ENCODE measurements at regions not wholly inside any gene's neighbourhood (a gene's known extent, or its start where the extent isn't known, plus 50 kb on each side); places are given as distances from the start of the nearest gene placed in this dataset.

DNA sequence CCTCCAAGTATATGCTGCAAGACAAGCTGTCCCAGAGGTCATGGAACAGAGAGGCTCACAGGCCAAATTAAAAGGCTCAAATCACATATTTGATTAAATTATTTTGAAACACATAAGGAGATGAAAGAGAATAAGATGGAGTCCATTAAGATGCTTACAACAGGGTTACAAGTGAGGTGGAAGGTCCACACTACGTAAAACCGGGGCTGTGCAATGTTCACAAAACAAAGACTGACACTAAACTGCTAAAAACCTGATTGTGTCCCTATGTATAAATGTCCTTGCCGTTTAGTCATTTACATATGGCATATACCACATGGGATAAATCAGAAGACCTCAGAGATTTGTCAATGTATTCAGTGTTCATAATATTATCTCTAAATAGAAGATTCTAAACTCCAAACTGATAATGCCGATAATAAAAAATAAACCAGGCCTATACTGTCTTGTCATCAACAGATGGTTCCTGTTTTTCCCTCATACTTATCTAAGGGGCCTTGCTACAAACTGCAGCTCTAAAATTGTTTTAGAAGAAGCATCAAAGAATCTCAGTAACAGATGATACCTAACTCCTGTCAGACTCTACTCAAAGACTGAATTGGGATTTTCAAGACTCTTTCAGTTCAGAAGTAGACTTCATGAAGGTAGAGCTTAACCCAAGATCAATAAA, 51.8 kb upstream of the RIPOR2 start:
- Histone ChIP-seq H3K36me3 (no peaks in the 10 kb centered on the region), H3K27ac (no peak overlapping the region), H3K4me1 (replicated peaks) (no peaks in the 10 kb centered on the region), H3K4me3 (no peak overlapping the region), H3K9me3 (no peaks in the 10 kb centered on the region), H3K27me3 (replicated peaks; ENCODE audit: insufficient read depth) (no peaks in the 10 kb centered on the region)
- no peak for DNase-seq (ENCODE audit: low spot score)
- intact Hi-C loops (cut with DNase I) = no loop called here
- TF ChIP-seq POLR2A (IDR thresholded peaks at IDR 0.05) (no peak), POLR2AphosphoS5 (IDR thresholded peaks at IDR 0.05) (no peak)
- TF ChIP-seq, protein P1, sequence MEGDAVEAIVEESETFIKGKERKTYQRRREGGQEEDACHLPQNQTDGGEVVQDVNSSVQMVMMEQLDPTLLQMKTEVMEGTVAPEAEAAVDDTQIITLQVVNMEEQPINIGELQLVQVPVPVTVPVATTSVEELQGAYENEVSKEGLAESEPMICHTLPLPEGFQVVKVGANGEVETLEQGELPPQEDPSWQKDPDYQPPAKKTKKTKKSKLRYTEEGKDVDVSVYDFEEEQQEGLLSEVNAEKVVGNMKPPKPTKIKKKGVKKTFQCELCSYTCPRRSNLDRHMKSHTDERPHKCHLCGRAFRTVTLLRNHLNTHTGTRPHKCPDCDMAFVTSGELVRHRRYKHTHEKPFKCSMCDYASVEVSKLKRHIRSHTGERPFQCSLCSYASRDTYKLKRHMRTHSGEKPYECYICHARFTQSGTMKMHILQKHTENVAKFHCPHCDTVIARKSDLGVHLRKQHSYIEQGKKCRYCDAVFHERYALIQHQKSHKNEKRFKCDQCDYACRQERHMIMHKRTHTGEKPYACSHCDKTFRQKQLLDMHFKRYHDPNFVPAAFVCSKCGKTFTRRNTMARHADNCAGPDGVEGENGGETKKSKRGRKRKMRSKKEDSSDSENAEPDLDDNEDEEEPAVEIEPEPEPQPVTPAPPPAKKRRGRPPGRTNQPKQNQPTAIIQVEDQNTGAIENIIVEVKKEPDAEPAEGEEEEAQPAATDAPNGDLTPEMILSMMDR (IDR thresholded peaks at IDR 0.05) = no peak
- 86% methylated on average over 4 of the region's 4 CpGs for WGBS

DNA sequence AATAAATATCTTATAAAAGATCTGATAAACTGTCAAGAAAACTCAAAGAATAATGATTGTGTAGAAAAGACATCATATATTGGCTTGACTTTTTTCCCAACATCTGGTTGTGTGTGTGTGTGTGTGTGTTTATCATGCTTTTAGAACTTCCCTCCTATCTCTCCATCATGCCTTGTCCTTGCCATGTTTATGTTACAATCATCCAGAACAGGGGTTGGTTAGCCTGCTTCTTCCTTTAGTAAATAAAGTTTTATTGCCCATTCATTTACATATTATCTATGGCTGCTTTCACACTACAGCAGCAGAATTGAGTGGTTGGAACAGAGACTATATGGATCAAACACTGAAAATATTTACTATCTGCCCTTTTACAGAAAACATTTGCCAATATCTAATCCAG, 52.8 kb upstream of the RIPOR2 start:
- Histone ChIP-seq H3K27me3 (replicated peaks; ENCODE audit: insufficient read depth) (no peaks in the 10 kb centered on the region), H3K9me3 (no peaks in the 10 kb centered on the region), H3K36me3 (no peaks in the 10 kb centered on the region), H3K4me1 (replicated peaks) (no peaks in the 10 kb centered on the region), H3K27ac (no peak overlapping the region), H3K4me3 (no peak overlapping the region)
- TF ChIP-seq POLR2AphosphoS5 (IDR thresholded peaks at IDR 0.05) (no peak), POLR2A (IDR thresholded peaks at IDR 0.05) (no peak)
- TF ChIP-seq, protein P1 (IDR thresholded peaks at IDR 0.05) = no peak
- DNase-seq (ENCODE audit: low spot score) = no peak
- intact Hi-C loops (cut with DNase I) = no loop called here

DNA sequence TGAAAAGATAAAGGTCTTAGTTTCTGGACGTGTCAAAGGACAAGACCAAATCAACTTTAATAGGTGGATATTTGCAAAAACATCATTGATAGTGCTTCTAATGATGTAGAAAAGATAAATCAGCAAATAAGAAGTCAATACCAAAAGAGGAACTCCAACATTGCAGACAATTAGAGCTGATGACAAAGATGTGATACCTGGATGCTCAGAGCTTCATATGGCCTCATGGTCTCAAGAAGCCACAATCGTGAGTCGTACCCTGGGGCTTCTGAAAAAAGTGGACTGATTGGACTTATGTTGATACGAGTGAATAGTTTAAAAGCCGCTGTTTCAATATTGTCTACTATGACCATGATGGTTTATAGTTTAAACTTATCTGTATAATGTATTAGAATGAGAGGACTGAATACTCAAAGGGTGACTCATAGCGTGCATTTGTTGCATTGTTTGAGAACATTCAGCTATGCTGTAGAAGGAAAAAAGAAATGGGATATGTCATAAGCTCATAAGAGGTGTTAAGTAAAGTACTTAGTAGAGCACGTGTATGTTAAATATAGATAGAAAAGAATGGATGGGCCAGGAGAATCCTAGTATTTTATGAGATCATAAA, 54.6 kb upstream of the RIPOR2 start:
- Histone ChIP-seq H3K9me3 (no peaks in the 10 kb centered on the region), H3K27me3 (replicated peaks; ENCODE audit: insufficient read depth) (no peaks in the 10 kb centered on the region), H3K27ac (no peak overlapping the region), H3K36me3 (no peaks in the 10 kb centered on the region), H3K4me3 (no peak overlapping the region), H3K4me1 (replicated peaks) (no peaks in the 10 kb centered on the region)
- DNase-seq (ENCODE audit: low spot score) = no peak
- intact Hi-C loops (cut with DNase I) = loop anchor here (2.0 kb wide), 1 partner anchor 134 kb away; no protein-coding TSS in a partner anchor
- 95% methylated on average over 7 of the region's 7 CpGs for WGBS
- TF ChIP-seq, protein P1 (IDR thresholded peaks at IDR 0.05) = no peak
- no peak for TF ChIP-seq POLR2A (IDR thresholded peaks at IDR 0.05)
- TF ChIP-seq POLR2AphosphoS5 (IDR thresholded peaks at IDR 0.05) = no peak

DNA sequence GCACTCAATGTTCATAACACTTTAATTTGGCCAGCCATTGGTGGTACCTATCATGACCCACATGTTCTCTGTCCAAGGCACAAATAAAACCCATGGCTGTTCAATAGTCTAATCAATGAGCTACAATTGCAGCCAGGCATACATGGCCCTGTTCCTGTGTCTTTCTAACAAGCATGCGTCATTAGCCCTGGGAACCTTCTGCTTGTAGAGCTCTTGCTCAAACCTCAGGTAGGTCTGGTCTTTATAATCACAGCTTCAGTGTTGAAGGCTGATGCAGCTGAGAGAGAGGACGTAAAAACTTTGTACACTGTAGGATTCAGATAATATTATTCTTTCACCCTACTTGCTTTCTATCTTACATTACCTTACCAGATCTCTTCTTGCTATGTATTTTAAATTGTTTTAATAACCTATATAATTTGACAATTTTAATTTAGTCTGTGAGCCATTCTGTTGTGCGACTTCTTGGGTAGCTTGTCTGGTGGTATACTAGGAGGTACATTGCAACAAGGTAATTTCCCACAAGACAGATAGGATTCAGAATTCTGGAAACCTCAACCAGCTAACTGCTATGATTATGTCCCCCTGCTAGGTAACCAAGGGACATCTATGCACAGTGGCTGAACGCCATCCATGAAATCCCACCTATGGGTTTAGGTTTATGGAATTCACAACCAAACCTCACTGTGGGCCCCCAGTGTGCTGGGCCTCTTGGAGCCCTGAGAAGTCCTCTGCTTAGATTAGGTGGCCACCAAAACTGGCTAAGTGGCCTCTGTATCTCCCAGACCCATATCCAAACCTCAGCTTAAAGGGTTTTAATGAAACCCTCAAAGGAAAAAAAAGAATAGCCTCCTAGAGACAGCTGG, 55.4 kb upstream of the RIPOR2 start:
- Histone ChIP-seq H3K27ac (no peak overlapping the region), H3K4me3 (no peak overlapping the region), H3K27me3 (replicated peaks; ENCODE audit: insufficient read depth) (no peaks in the 10 kb centered on the region), H3K9me3 (no peaks in the 10 kb centered on the region), H3K4me1 (replicated peaks) (no peaks in the 10 kb centered on the region), H3K36me3 (no peaks in the 10 kb centered on the region)
- WGBS = over 99% methylated on average over 4 of the region's 4 CpGs
- TF ChIP-seq POLR2AphosphoS5 (IDR thresholded peaks at IDR 0.05) = no peak
- TF ChIP-seq, protein P1 (IDR thresholded peaks at IDR 0.05) = no peak
- intact Hi-C loops (cut with DNase I) = loop anchor here (2.0 kb wide), 1 partner anchor 134 kb away; no protein-coding TSS in a partner anchor
- DNase-seq (ENCODE audit: low spot score) = no peak
